Astrocyte (in vitro differentiated cells and primary cell): ENCODE measurements at regions not wholly inside any gene's neighbourhood (a gene's known extent, or its start where the extent isn't known, plus 50 kb on each side); places are given as distances from the start of the nearest gene placed in this dataset.

ENCODE experiments used
- EZH2 ChIP-seq: IDR thresholded peaks from 2 replicates; pipeline ENCODE4 v1.6.1; 2012; ENCODE audit warnings: mild to moderate bottlenecking, low read length, inconsistent platforms; ENCODE audit not compliant: insufficient read depth
- TF ChIP-seq, protein P1 (sequence below): IDR thresholded peaks from 2 replicates; pipeline ENCODE4 v1.5.1; 2011; ENCODE audit warnings: low read depth, mild to moderate bottlenecking, inconsistent platforms, low read length, moderate library complexity; ENCODE audit not compliant: insufficient read depth

GRCh38 chrY:18958846-18959245 is 185.3 kb upstream of the HSFY2 start:
- TF ChIP-seq, protein P1, sequence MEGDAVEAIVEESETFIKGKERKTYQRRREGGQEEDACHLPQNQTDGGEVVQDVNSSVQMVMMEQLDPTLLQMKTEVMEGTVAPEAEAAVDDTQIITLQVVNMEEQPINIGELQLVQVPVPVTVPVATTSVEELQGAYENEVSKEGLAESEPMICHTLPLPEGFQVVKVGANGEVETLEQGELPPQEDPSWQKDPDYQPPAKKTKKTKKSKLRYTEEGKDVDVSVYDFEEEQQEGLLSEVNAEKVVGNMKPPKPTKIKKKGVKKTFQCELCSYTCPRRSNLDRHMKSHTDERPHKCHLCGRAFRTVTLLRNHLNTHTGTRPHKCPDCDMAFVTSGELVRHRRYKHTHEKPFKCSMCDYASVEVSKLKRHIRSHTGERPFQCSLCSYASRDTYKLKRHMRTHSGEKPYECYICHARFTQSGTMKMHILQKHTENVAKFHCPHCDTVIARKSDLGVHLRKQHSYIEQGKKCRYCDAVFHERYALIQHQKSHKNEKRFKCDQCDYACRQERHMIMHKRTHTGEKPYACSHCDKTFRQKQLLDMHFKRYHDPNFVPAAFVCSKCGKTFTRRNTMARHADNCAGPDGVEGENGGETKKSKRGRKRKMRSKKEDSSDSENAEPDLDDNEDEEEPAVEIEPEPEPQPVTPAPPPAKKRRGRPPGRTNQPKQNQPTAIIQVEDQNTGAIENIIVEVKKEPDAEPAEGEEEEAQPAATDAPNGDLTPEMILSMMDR = no peak
- no peak for TF ChIP-seq EZH2
